ENCODE measurements at regions not wholly inside any gene's neighbourhood (a gene's known extent, or its start where the extent isn't known, plus 50 kb on each side); places are given as distances from the start of the nearest gene placed in this dataset.

DNA sequence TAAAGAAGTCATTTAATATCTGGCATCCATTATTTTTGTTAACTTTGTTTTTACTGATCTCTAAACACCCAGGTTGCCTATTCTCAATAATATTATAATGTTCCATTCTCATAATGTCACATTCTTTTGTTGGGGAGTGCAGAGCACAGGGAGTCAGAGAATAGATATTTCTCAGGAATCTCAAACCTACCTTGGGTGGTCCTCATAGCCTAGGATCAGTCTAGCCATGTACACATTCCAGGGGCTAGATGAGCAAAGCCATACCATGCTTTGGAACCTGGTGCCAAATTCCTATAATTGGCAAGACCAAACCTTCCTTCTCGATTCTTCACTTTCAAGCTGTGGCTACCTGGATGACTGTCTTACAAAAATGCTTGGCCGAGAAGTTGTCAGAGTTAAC lies 1124.7 kb upstream of the WWC1 start:
- Histone ChIP-seq H3K36me3 (ENCODE audit: insufficient read depth, low read length) (no peaks in the 10 kb centered on the region), H3K27me3 (ENCODE audit: insufficient read depth, low read depth, low read length) (no peaks in the 10 kb centered on the region), H3K4me3 (ENCODE audit: low read length) (no peak overlapping the region), H3K4me2 (ENCODE audit: low read length) (no peak overlapping the region), H3F3A (ENCODE audit: insufficient read depth, low read length, poor library complexity, severe bottlenecking) (no peaks in the 10 kb centered on the region), H3K79me2 (replicated peaks; ENCODE audit: insufficient read depth, low read length) (no peaks in the 10 kb centered on the region), H3K9me2 (ENCODE audit: insufficient read depth, low read length) (no peaks in the 10 kb centered on the region), H2AFZ (ENCODE audit: low read depth, low read length) (no peak overlapping the region), H3K9me3 (ENCODE audit: low read length) (no peaks in the 10 kb centered on the region), H3K9ac (ENCODE audit: low read length) (no peak overlapping the region), H3K27ac (ENCODE audit: low read length) (no peak overlapping the region), H4K20me1 (ENCODE audit: insufficient read depth) (no peaks in the 10 kb centered on the region)
- no peak for TF ChIP-seq RAD21 (conservative IDR thresholded peaks at IDR 0.05)
- TF ChIP-seq EP300 (conservative IDR thresholded peaks at IDR 0.05; ENCODE audit: poor library complexity, severe bottlenecking): no peak
- TF ChIP-seq TAF1 (IDR thresholded peaks at IDR 0.05; ENCODE audit: low read depth): no peak
- no peak for TF ChIP-seq MXI1 (conservative IDR thresholded peaks at IDR 0.05; ENCODE audit: poor library complexity, severe bottlenecking)
- no peak for TF ChIP-seq EZH2 (IDR thresholded peaks at IDR 0.05; ENCODE audit: borderline replicate concordance, insufficient read depth, low read length, poor library complexity, severe bottlenecking)
- TF ChIP-seq, protein P1, sequence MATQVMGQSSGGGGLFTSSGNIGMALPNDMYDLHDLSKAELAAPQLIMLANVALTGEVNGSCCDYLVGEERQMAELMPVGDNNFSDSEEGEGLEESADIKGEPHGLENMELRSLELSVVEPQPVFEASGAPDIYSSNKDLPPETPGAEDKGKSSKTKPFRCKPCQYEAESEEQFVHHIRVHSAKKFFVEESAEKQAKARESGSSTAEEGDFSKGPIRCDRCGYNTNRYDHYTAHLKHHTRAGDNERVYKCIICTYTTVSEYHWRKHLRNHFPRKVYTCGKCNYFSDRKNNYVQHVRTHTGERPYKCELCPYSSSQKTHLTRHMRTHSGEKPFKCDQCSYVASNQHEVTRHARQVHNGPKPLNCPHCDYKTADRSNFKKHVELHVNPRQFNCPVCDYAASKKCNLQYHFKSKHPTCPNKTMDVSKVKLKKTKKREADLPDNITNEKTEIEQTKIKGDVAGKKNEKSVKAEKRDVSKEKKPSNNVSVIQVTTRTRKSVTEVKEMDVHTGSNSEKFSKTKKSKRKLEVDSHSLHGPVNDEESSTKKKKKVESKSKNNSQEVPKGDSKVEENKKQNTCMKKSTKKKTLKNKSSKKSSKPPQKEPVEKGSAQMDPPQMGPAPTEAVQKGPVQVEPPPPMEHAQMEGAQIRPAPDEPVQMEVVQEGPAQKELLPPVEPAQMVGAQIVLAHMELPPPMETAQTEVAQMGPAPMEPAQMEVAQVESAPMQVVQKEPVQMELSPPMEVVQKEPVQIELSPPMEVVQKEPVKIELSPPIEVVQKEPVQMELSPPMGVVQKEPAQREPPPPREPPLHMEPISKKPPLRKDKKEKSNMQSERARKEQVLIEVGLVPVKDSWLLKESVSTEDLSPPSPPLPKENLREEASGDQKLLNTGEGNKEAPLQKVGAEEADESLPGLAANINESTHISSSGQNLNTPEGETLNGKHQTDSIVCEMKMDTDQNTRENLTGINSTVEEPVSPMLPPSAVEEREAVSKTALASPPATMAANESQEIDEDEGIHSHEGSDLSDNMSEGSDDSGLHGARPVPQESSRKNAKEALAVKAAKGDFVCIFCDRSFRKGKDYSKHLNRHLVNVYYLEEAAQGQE (IDR thresholded peaks at IDR 0.05; ENCODE audit: borderline replicate concordance): no peak
- TF ChIP-seq, protein P2, sequence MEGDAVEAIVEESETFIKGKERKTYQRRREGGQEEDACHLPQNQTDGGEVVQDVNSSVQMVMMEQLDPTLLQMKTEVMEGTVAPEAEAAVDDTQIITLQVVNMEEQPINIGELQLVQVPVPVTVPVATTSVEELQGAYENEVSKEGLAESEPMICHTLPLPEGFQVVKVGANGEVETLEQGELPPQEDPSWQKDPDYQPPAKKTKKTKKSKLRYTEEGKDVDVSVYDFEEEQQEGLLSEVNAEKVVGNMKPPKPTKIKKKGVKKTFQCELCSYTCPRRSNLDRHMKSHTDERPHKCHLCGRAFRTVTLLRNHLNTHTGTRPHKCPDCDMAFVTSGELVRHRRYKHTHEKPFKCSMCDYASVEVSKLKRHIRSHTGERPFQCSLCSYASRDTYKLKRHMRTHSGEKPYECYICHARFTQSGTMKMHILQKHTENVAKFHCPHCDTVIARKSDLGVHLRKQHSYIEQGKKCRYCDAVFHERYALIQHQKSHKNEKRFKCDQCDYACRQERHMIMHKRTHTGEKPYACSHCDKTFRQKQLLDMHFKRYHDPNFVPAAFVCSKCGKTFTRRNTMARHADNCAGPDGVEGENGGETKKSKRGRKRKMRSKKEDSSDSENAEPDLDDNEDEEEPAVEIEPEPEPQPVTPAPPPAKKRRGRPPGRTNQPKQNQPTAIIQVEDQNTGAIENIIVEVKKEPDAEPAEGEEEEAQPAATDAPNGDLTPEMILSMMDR (IDR thresholded peaks at IDR 0.05; ENCODE audit: poor library complexity, severe bottlenecking): no peak
- no peak for TF ChIP-seq SMC3 (conservative IDR thresholded peaks at IDR 0.05; ENCODE audit: poor library complexity)
- TF ChIP-seq POLR2AphosphoS5 (IDR thresholded peaks at IDR 0.05): no peak

DNA sequence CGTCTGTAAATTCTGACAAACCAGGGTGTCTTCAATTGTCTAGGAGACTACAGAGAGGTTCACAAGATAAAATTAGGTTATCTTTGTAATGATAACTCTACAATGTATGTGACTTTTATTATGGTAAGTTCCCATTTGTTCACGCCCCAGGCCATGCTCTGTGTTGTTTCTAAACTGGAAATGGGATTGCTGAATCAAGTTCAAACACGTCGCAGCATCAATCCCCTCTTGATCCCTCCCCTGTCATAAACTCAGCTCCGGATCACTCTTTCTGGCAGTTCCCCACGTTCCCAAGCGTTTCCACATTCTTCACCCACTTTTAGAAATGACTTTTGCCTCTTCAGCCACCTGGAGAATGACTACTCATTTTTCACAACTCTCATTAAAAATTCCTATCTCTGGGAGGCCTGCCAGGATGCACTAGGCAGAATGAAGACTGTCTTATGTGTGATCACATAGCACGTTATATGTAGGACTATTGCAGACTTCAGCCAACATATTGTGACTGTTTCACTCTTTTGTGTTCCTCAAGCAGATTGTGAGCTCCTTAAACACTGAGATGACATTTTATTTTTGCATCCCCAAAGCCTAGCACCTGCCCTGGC lies 1124.2 kb upstream of the WWC1 start:
- Histone ChIP-seq H3K36me3 (ENCODE audit: insufficient read depth, low read length) (no peaks in the 10 kb centered on the region), H3K9me2 (ENCODE audit: insufficient read depth, low read length) (no peaks in the 10 kb centered on the region), H3K4me2 (ENCODE audit: low read length) (no peak overlapping the region), H3K27ac (ENCODE audit: low read length) (no peak overlapping the region), H3K4me3 (ENCODE audit: low read length) (no peak overlapping the region), H3K9me3 (ENCODE audit: low read length) (no peaks in the 10 kb centered on the region), H2AFZ (ENCODE audit: low read depth, low read length) (no peak overlapping the region), H3K9ac (ENCODE audit: low read length) (no peak overlapping the region), H3K79me2 (replicated peaks; ENCODE audit: insufficient read depth, low read length) (no peaks in the 10 kb centered on the region), H3F3A (ENCODE audit: insufficient read depth, low read length, poor library complexity, severe bottlenecking) (no peaks in the 10 kb centered on the region), H4K20me1 (ENCODE audit: insufficient read depth) (no peaks in the 10 kb centered on the region), H3K27me3 (ENCODE audit: insufficient read depth, low read depth, low read length) (no peaks in the 10 kb centered on the region)
- no peak for TF ChIP-seq POLR2AphosphoS5 (IDR thresholded peaks at IDR 0.05)
- TF ChIP-seq MXI1 (conservative IDR thresholded peaks at IDR 0.05; ENCODE audit: poor library complexity, severe bottlenecking): no peak
- TF ChIP-seq TAF1 (IDR thresholded peaks at IDR 0.05; ENCODE audit: low read depth): no peak
- TF ChIP-seq EZH2 (IDR thresholded peaks at IDR 0.05; ENCODE audit: borderline replicate concordance, insufficient read depth, low read length, poor library complexity, severe bottlenecking): no peak
- no peak for TF ChIP-seq SMC3 (conservative IDR thresholded peaks at IDR 0.05; ENCODE audit: poor library complexity)
- no peak for TF ChIP-seq RAD21 (conservative IDR thresholded peaks at IDR 0.05)
- TF ChIP-seq, protein P1 (IDR thresholded peaks at IDR 0.05; ENCODE audit: borderline replicate concordance): no peak
- TF ChIP-seq, protein P2 (IDR thresholded peaks at IDR 0.05; ENCODE audit: poor library complexity, severe bottlenecking): no peak
- no peak for TF ChIP-seq EP300 (conservative IDR thresholded peaks at IDR 0.05; ENCODE audit: poor library complexity, severe bottlenecking)
